Gastroesophageal sphincter (tissue), 3 donors: ENCODE measurements at regions not wholly inside any gene's neighbourhood (a gene's known extent, or its start where the extent isn't known, plus 50 kb on each side); places are given as distances from the start of the nearest gene placed in this dataset.

Source experiments
- EP300 ChIP-seq: sonication (generic); formaldehyde crosslinking; IDR thresholded peaks from one replicate; pipeline ENCODE4 v1.6.1; 2017; ENCODE audit warnings: antibody characterized with exemption, mild to moderate bottlenecking
- POLR2A ChIP-seq, 2 donors: fragments of 450-650 bp; IDR thresholded peaks; one replicate each; pipeline ENCODE4 v1.6.1; 2017; ENCODE audit warnings: antibody characterized with exemption in 2 of 2, mild to moderate bottlenecking in 2 of 2, moderate library complexity in 1 of 2
- TF ChIP-seq, protein P1 (sequence below), 4 experiments: fragments of 200-600 bp in 2 of 4; fragments of 450-650 bp in 2 of 4; sonication (generic) in 1 of 4; IDR thresholded peaks; one replicate each; pipeline ENCODE4 v1.5.1; 2017 to 2019; ENCODE audit warnings: antibody characterized with exemption in 4 of 4, mild to moderate bottlenecking in 2 of 4, moderate library complexity in 2 of 4

DNA sequence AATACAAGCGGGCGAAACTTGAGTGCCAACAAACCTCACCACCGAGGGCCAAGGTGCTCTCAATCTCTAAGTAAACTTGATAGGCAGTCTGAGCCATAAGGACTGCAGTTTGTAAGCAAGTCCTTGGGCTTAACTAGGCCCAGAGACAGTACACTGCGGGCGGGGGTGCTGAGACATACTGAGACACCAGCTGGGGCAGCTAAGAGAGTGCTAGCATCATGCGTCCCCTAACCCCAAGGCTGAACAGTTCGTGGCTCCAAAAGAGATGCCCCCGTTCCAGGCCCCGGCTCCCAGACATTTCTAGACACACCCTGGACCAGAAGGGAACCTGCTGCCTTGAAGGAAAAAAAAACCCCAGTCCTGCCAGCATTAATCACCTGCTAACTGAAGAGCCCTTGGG lies 126.8 kb upstream of the PRDX4 start:
- TF ChIP-seq POLR2A (IDR thresholded peaks at IDR 0.05) (no peak), EP300 (no peak)
- TF ChIP-seq, protein P1, sequence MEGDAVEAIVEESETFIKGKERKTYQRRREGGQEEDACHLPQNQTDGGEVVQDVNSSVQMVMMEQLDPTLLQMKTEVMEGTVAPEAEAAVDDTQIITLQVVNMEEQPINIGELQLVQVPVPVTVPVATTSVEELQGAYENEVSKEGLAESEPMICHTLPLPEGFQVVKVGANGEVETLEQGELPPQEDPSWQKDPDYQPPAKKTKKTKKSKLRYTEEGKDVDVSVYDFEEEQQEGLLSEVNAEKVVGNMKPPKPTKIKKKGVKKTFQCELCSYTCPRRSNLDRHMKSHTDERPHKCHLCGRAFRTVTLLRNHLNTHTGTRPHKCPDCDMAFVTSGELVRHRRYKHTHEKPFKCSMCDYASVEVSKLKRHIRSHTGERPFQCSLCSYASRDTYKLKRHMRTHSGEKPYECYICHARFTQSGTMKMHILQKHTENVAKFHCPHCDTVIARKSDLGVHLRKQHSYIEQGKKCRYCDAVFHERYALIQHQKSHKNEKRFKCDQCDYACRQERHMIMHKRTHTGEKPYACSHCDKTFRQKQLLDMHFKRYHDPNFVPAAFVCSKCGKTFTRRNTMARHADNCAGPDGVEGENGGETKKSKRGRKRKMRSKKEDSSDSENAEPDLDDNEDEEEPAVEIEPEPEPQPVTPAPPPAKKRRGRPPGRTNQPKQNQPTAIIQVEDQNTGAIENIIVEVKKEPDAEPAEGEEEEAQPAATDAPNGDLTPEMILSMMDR (IDR thresholded peaks at IDR 0.05): no peak
